K562 (cell line): ENCODE measurements at regions not wholly inside any gene's neighbourhood (a gene's known extent, or its start where the extent isn't known, plus 50 kb on each side); places are given as distances from the start of the nearest gene placed in this dataset.
"Not testable (repeated sequence)": the region's sequence is repeated elsewhere in the genome, so short reads cannot be mapped to it uniquely, and the experiment has no call there.

ENCODE experiments used
- TF ChIP-seq, protein P1 (sequence below), 2 experiments: fragments of 450-650 bp; formaldehyde crosslinking in 1 of 2; IDR thresholded peaks; 2 replicates each; pipeline versions ENCODE4 v1.4.0 to v1.6.1; 2014 to 2020; ENCODE audit warnings: mild to moderate bottlenecking in 2 of 2, borderline replicate concordance in 1 of 2, low read depth in 1 of 2

DNA sequence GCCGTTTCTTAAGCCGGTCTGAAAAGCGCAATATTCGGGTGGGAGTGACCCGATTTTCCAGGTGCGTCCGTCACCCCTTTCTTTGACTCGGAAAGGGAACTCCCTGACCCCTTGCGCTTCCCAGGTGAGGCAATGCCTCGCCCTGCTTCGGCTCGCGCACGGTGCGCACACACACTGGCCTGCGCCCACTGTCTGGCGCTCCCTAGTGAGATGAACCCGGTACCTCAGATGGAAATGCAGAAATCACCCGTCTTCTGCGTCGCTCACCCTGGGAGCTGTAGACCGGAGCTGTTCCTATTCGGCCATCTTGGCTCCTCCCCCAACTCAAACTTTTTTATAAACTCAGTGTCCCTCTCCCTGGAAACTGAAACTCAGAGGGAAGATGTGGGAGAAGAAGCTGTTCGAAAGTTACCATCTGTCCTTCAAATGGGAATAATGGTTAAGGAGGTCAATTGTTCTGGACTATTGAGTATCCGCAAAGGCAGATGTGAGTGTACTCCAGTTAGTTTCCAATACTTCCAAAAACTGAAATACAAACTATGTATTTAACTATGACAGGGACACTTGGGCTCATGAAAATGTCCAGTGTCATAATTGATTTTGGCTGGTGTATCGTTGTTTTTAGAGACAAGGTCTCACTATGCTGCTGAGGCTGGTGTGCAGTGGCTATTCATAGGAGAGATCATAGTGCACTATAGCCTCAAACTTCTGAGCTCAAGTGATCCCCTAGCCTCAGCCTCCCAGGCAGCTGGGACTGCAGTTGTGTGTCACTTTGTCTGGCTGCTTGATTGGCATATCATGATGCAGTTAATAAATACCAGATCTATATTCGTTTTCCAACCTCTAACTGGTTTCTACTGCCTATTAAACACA is 67.8 kb upstream of the OSBPL3 start (continued):
- TF ChIP-seq, protein P1, sequence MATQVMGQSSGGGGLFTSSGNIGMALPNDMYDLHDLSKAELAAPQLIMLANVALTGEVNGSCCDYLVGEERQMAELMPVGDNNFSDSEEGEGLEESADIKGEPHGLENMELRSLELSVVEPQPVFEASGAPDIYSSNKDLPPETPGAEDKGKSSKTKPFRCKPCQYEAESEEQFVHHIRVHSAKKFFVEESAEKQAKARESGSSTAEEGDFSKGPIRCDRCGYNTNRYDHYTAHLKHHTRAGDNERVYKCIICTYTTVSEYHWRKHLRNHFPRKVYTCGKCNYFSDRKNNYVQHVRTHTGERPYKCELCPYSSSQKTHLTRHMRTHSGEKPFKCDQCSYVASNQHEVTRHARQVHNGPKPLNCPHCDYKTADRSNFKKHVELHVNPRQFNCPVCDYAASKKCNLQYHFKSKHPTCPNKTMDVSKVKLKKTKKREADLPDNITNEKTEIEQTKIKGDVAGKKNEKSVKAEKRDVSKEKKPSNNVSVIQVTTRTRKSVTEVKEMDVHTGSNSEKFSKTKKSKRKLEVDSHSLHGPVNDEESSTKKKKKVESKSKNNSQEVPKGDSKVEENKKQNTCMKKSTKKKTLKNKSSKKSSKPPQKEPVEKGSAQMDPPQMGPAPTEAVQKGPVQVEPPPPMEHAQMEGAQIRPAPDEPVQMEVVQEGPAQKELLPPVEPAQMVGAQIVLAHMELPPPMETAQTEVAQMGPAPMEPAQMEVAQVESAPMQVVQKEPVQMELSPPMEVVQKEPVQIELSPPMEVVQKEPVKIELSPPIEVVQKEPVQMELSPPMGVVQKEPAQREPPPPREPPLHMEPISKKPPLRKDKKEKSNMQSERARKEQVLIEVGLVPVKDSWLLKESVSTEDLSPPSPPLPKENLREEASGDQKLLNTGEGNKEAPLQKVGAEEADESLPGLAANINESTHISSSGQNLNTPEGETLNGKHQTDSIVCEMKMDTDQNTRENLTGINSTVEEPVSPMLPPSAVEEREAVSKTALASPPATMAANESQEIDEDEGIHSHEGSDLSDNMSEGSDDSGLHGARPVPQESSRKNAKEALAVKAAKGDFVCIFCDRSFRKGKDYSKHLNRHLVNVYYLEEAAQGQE (IDR thresholded peaks at IDR 0.05; ENCODE audit: borderline replicate concordance), result peak; percentile 9; the same call in 1 of the 2 replicates
- TF ChIP-seq, protein P1 (CRISPR knock-in tag; IDR thresholded peaks at IDR 0.05; ENCODE audit: low read depth), result not testable (repeated sequence)
